ENCODE measurements at regions not wholly inside any gene's neighbourhood (a gene's known extent, or its start where the extent isn't known, plus 50 kb on each side); places are given as distances from the start of the nearest gene placed in this dataset.

DNA sequence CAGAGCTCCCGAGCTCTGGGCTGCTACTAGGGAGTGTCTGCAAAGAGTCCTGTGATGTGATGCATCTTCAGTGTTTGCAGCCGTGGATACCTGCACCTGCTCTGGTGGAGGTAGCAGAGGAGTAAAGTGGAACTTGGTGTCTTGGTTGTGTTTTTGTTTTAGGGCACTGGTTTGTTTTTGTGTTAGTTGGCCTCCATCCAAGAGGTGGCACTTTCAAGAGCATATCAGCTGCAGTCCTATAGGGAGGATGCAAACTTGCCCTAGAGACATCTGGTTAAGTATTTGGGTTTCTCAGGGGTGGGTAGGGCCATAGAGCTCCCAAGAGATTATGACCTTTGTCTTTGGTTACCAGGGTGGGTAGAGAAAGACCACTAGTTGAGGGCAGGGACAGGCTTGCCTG, 1249.0 kb upstream of the FAM98A start:
- ChIA-PET POLR2A (no interaction called here), CTCF (no interaction called here)
- Mint-ChIP-seq H3K4me3 (no peak overlapping the region), H3K9me3 (peaks cover 10% of the 10 kb centered on the region), H3K4me1 (no peaks in the 10 kb centered on the region), H3K27me3 (no peaks in the 10 kb centered on the region), H3K36me3 (ENCODE audit: low read depth) (no peaks in the 10 kb centered on the region), H3K27ac (no peak overlapping the region)
- TF ChIP-seq, protein P1, sequence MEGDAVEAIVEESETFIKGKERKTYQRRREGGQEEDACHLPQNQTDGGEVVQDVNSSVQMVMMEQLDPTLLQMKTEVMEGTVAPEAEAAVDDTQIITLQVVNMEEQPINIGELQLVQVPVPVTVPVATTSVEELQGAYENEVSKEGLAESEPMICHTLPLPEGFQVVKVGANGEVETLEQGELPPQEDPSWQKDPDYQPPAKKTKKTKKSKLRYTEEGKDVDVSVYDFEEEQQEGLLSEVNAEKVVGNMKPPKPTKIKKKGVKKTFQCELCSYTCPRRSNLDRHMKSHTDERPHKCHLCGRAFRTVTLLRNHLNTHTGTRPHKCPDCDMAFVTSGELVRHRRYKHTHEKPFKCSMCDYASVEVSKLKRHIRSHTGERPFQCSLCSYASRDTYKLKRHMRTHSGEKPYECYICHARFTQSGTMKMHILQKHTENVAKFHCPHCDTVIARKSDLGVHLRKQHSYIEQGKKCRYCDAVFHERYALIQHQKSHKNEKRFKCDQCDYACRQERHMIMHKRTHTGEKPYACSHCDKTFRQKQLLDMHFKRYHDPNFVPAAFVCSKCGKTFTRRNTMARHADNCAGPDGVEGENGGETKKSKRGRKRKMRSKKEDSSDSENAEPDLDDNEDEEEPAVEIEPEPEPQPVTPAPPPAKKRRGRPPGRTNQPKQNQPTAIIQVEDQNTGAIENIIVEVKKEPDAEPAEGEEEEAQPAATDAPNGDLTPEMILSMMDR (IDR thresholded peaks at IDR 0.05), result no peak
- intact Hi-C loops (cut with micrococcal nuclease), result no loop called here
- DNase-seq, result no peak
- no peak for ATAC-seq (ENCODE audit: low read depth)

DNA sequence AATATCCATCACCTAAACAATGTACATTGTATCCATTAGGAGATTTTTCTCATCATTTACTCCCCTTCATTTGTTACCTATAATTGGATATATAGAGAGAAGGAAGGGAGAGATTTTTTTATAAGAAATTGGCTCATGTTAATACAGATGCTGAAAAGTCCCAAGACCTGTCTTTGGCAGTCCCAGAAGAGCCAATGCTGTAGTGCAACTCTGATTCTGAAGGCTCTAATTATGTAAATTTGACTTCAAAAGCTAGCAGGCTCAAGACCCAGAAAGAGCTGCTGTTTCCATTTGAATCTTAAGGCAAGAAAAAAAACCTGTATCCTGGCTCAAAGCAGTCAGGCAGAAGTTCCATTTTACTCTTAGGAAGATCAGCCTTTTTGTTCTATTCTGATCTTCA, 1245.5 kb upstream of the FAM98A start:
- Mint-ChIP-seq H3K27me3 (no peaks in the 10 kb centered on the region), H3K27ac (no peak overlapping the region), H3K4me1 (no peaks in the 10 kb centered on the region), H3K9me3 (peaks cover 5% of the 10 kb centered on the region), H3K4me3 (no peak overlapping the region), H3K36me3 (ENCODE audit: low read depth) (no peaks in the 10 kb centered on the region)
- CTCF ChIA-PET, result no interaction called here
- intact Hi-C loops (cut with micrococcal nuclease), result no loop called here
- DNase-seq, result no peak
- ATAC-seq (ENCODE audit: low read depth), result no peak
- POLR2A ChIA-PET, result no interaction called here
- TF ChIP-seq, protein P1 (IDR thresholded peaks at IDR 0.05), result no peak

DNA sequence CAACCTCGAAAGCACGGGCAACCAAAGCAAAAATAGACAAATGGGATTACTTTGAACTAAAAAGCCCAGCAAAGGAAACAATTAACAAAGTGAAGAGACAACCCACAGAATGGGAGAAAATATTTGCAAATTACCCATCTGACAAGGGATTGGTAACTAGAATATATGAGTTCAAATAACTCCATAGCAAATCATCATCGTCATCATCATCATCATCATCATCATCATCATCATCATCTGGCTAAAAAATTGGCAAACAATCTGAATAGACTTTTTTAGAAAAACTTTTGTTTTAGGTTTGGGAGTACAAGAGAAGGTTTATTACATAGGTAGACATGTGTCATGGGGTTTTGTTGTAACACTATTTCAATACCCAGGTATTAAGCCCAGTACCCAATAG, 1239.3 kb upstream of the FAM98A start:
- H3K36me3 Mint-ChIP-seq (ENCODE audit: low read depth), result no peaks in the 10 kb centered on the region
- ChIA-PET POLR2A (no interaction called here), CTCF (no interaction called here)
- DNase-seq (no peak), ATAC-seq (ENCODE audit: low read depth) (no peak)
- no peaks in the 10 kb centered on the region for H3K4me1 Mint-ChIP-seq
- H3K4me3 Mint-ChIP-seq, result no peak overlapping the region
- no peak overlapping the region for H3K27ac Mint-ChIP-seq
- H3K9me3 Mint-ChIP-seq, result peaks cover 7% of the 10 kb centered on the region
- TF ChIP-seq, protein P1 (IDR thresholded peaks at IDR 0.05), result no peak
- H3K27me3 Mint-ChIP-seq, result no peaks in the 10 kb centered on the region
- intact Hi-C loops (cut with micrococcal nuclease), result no loop called here

DNA sequence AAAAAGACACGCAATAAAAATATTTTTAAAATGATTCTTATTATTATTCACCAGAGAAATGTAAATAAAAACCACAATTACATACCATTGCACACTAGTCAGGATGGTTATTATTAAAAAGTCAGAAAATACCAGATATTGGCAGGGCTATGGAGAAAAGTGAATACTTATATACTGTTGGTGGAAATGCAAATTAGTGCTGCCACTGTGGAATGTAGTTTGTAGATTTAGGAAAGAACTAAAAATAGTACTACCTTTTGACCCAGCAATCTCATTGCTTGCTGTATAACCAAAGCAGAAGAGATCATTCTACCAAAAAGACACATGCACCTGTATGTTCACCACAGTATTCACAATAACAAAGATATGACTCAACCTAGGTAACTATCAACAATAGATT, 1237.3 kb upstream of the FAM98A start:
- H3K27me3 Mint-ChIP-seq, result no peaks in the 10 kb centered on the region
- intact Hi-C loops (cut with micrococcal nuclease), result no loop called here
- H3K27ac Mint-ChIP-seq, result no peak overlapping the region
- no peak overlapping the region for H3K4me3 Mint-ChIP-seq
- no peaks in the 10 kb centered on the region for H3K36me3 Mint-ChIP-seq (ENCODE audit: low read depth)
- no peaks in the 10 kb centered on the region for H3K4me1 Mint-ChIP-seq
- no peak for DNase-seq
- H3K9me3 Mint-ChIP-seq, result peaks cover 7% of the 10 kb centered on the region
- CTCF ChIA-PET, result no interaction called here
- TF ChIP-seq, protein P1 (IDR thresholded peaks at IDR 0.05), result no peak
- no peak for ATAC-seq (ENCODE audit: low read depth)
- POLR2A ChIA-PET, result no interaction called here

DNA sequence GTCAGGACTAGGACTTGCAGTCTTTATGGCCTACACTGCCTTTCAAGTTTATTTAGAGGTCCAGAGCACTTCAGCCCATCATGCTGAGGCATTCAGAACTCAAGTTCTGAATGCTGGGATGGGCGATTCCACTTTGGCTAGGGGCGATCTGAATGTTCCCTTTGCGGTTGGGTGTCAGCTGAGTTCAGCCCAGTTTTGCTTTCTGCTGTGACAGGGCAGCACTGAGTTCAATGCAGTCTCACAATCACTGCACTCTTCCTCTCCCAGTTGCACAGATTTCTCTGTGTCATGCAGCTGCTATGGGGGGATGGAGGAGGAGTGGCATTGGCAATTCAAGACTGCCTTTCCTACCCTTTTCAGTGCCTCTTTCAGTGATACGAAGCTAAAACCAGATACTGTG, 1232.0 kb upstream of the FAM98A start:
- no peak for DNase-seq
- H3K9me3 Mint-ChIP-seq, result peaks cover 13% of the 10 kb centered on the region
- TF ChIP-seq, protein P1 (IDR thresholded peaks at IDR 0.05), result no peak
- CTCF ChIA-PET, result no interaction called here
- no peaks in the 10 kb centered on the region for H3K4me1 Mint-ChIP-seq
- H3K4me3 Mint-ChIP-seq, result no peak overlapping the region
- no peak overlapping the region for H3K27ac Mint-ChIP-seq
- H3K27me3 Mint-ChIP-seq, result no peaks in the 10 kb centered on the region
- no peak for ATAC-seq (ENCODE audit: low read depth)
- intact Hi-C loops (cut with micrococcal nuclease), result no loop called here
- no peaks in the 10 kb centered on the region for H3K36me3 Mint-ChIP-seq (ENCODE audit: low read depth)
- POLR2A ChIA-PET, result no interaction called here

All from activated B cell treated with CpG ODN at 0.5 μM for 24 hours (primary cell).